ENCODE measurements at regions not wholly inside any gene's neighbourhood (a gene's known extent, or its start where the extent isn't known, plus 50 kb on each side); places are given as distances from the start of the nearest gene placed in this dataset.

- no peak for FAIRE-seq
These were observed 330.3 kb downstream of the C11orf87 start for GRCh38 chr11:109752212-109752825.

- no peak for FAIRE-seq
These were observed 334.5 kb downstream of the C11orf87 start for GRCh38 chr11:109756521-109756920.

GRCh38 chr11:109756951-109757350 lies 335.0 kb downstream of the C11orf87 start:
- FAIRE-seq: no peak

GRCh38 chr11:109762546-109762945 lies 330.6 kb upstream of the ZC3H12C start:
- no peak for FAIRE-seq

- FAIRE-seq: no peak
These were observed 327.4 kb upstream of the ZC3H12C start for GRCh38 chr11:109765709-109766311.

GRCh38 chr11:109769858-109770257 lies 323.3 kb upstream of the ZC3H12C start:
- no peak for FAIRE-seq

- FAIRE-seq: no peak
These were observed 322.9 kb upstream of the ZC3H12C start for GRCh38 chr11:109770323-109770722.

GRCh38 chr11:109772892-109773291 lies 320.3 kb upstream of the ZC3H12C start:
- no peak for FAIRE-seq

GRCh38 chr11:109775686-109776085 lies 317.5 kb upstream of the ZC3H12C start:
- no peak for FAIRE-seq

- FAIRE-seq: no peak
These were observed 310.2 kb upstream of the ZC3H12C start for GRCh38 chr11:109783014-109783413.

- FAIRE-seq: no peak
These were observed 309.4 kb upstream of the ZC3H12C start for GRCh38 chr11:109783840-109784239.

- FAIRE-seq: no peak
These were observed 308.7 kb upstream of the ZC3H12C start for GRCh38 chr11:109784536-109784935.

GRCh38 chr11:109785198-109785597 lies 308.0 kb upstream of the ZC3H12C start:
- FAIRE-seq: no peak

- no peak for FAIRE-seq
These were observed 307.5 kb upstream of the ZC3H12C start for GRCh38 chr11:109785714-109786113.

- FAIRE-seq: no peak
These were observed 304.2 kb upstream of the ZC3H12C start for GRCh38 chr11:109788948-109789490.

GRCh38 chr11:109789901-109790300 lies 303.3 kb upstream of the ZC3H12C start:
- no peak for FAIRE-seq

- no peak for FAIRE-seq
These were observed 301.9 kb upstream of the ZC3H12C start for GRCh38 chr11:109791337-109791736.

- FAIRE-seq: no peak
These were observed 298.7 kb upstream of the ZC3H12C start for GRCh38 chr11:109794501-109794900.

GRCh38 chr11:109795234-109795633 lies 298.0 kb upstream of the ZC3H12C start:
- FAIRE-seq: no peak

GRCh38 chr11:109796253-109796652 lies 296.9 kb upstream of the ZC3H12C start:
- FAIRE-seq: no peak

GRCh38 chr11:109798521-109798920 lies 294.7 kb upstream of the ZC3H12C start:
- no peak for FAIRE-seq

- no peak for FAIRE-seq
These were observed 293.6 kb upstream of the ZC3H12C start for GRCh38 chr11:109799604-109800003.

GRCh38 chr11:109804911-109805310 lies 288.3 kb upstream of the ZC3H12C start:
- no peak for FAIRE-seq

GRCh38 chr11:109806205-109806604 lies 287.0 kb upstream of the ZC3H12C start:
- no peak for FAIRE-seq

- FAIRE-seq: no peak
These were observed 284.6 kb upstream of the ZC3H12C start for GRCh38 chr11:109808569-109808968.

All from endometrium (tissue), 2 donors.